Panc1 (cell line): ENCODE measurements at regions not wholly inside any gene's neighbourhood (a gene's known extent, or its start where the extent isn't known, plus 50 kb on each side); places are given as distances from the start of the nearest gene placed in this dataset.

Experiments used
- CTCF ChIP-seq: fragments of 450-650 bp; IDR thresholded peaks from 2 replicates; pipeline ENCODE4 v1.5.1; 2017; ENCODE audit warnings: mild to moderate bottlenecking
- POLR2AphosphoS5 ChIP-seq: IDR thresholded peaks from 2 replicates; pipeline ENCODE4 v1.6.1; 2012; ENCODE audit warnings: mild to moderate bottlenecking, low read depth, low read length, moderate library complexity

- no peak for TF ChIP-seq CTCF
- TF ChIP-seq POLR2AphosphoS5: no peak
Observed at GRCh38 chr18:35771172-35771571, 189.6 kb downstream of the GALNT1 start.
